ENCODE measurements at regions not wholly inside any gene's neighbourhood (a gene's known extent, or its start where the extent isn't known, plus 50 kb on each side); places are given as distances from the start of the nearest gene placed in this dataset.

DNA sequence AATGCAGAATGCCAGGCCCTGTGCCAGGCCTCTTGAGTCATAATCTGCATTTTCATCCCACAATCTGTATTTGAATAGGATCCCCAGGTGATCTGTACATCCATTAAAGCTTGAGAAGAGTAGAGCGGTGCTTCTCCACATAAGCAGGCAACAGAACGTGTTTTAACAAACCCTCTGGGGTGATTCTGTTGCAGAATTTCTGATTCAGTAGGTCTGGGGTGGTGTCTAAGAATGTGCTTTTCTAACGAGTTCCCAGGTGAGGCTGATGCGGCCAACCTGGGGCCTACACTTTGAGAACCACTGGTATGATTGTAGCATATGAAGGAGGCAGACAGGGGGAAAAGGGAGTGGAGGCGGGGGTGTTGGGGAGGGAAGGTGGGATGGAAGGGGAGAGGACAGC, 78.4 kb upstream of the POU3F1 start:
- TF ChIP-seq, protein P1, sequence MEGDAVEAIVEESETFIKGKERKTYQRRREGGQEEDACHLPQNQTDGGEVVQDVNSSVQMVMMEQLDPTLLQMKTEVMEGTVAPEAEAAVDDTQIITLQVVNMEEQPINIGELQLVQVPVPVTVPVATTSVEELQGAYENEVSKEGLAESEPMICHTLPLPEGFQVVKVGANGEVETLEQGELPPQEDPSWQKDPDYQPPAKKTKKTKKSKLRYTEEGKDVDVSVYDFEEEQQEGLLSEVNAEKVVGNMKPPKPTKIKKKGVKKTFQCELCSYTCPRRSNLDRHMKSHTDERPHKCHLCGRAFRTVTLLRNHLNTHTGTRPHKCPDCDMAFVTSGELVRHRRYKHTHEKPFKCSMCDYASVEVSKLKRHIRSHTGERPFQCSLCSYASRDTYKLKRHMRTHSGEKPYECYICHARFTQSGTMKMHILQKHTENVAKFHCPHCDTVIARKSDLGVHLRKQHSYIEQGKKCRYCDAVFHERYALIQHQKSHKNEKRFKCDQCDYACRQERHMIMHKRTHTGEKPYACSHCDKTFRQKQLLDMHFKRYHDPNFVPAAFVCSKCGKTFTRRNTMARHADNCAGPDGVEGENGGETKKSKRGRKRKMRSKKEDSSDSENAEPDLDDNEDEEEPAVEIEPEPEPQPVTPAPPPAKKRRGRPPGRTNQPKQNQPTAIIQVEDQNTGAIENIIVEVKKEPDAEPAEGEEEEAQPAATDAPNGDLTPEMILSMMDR (conservative IDR thresholded peaks at IDR 0.05), result no peak
- TF ChIP-seq ZFX (IDR thresholded peaks at IDR 0.05), result no peak
